ENCODE measurements at regions not wholly inside any gene's neighbourhood (a gene's known extent, or its start where the extent isn't known, plus 50 kb on each side); places are given as distances from the start of the nearest gene placed in this dataset.
"Not testable (repeated sequence)": the region's sequence is repeated elsewhere in the genome, so short reads cannot be mapped to it uniquely, and the experiment has no call there.

GRCh38 chr1:192880231-192880630, 71.4 kb downstream of the RGS2 start:
- H3K36me3 ChIP-seq (ENCODE audit: control insufficient read depth, insufficient read depth, low read length), result no peaks in the 10 kb centered on the region
- H3K27ac ChIP-seq (ENCODE audit: insufficient read depth, low read depth, low read length, poor library complexity, severe bottlenecking), result no peak overlapping the region
- no peaks in the 10 kb centered on the region for H3K4me1 ChIP-seq (ENCODE audit: control insufficient read depth, insufficient read depth, low read length)
- 93 to 100% methylated on average over 1 of the region's 1 CpG for WGBS, 2 experiments
- no peaks in the 10 kb centered on the region for H3K9me3 ChIP-seq (ENCODE audit: control insufficient read depth, low read length)
- no peaks in the 10 kb centered on the region for H3K27me3 ChIP-seq (ENCODE audit: control insufficient read depth, insufficient read depth, low read length, poor library complexity, severe bottlenecking)
- no peak overlapping the region for H3K4me3 ChIP-seq (ENCODE audit: insufficient read depth, low read depth, low read length)

GRCh38 chr1:192884241-192884640, 75.4 kb downstream of the RGS2 start:
- no peaks in the 10 kb centered on the region for H3K9me3 ChIP-seq (ENCODE audit: control insufficient read depth, low read length)
- no peak overlapping the region for H3K4me3 ChIP-seq (ENCODE audit: insufficient read depth, low read depth, low read length)
- H3K27me3 ChIP-seq (ENCODE audit: control insufficient read depth, insufficient read depth, low read length, poor library complexity, severe bottlenecking), result no peaks in the 10 kb centered on the region
- no peaks in the 10 kb centered on the region for H3K36me3 ChIP-seq (ENCODE audit: control insufficient read depth, insufficient read depth, low read length)
- H3K27ac ChIP-seq (ENCODE audit: insufficient read depth, low read depth, low read length, poor library complexity, severe bottlenecking), result no peak overlapping the region
- WGBS, 2 experiments, result 91 to 97% methylated on average over 4 to 5 of the region's 5 CpGs
- no peaks in the 10 kb centered on the region for H3K4me1 ChIP-seq (ENCODE audit: control insufficient read depth, insufficient read depth, low read length)

GRCh38 chr1:192885387-192885786, 76.5 kb downstream of the RGS2 start:
- H3K36me3 ChIP-seq (ENCODE audit: control insufficient read depth, insufficient read depth, low read length); H3K27me3 ChIP-seq (ENCODE audit: control insufficient read depth, insufficient read depth, low read length, poor library complexity, severe bottlenecking); H3K4me3 ChIP-seq (ENCODE audit: insufficient read depth, low read depth, low read length); H3K27ac ChIP-seq (ENCODE audit: insufficient read depth, low read depth, low read length, poor library complexity, severe bottlenecking); H3K4me1 ChIP-seq (ENCODE audit: control insufficient read depth, insufficient read depth, low read length); H3K9me3 ChIP-seq (ENCODE audit: control insufficient read depth, low read length): not testable (repeated sequence)
- WGBS, 2 experiments, result 95 to 97% methylated on average over 3 of the region's 3 CpGs

- 67 to 71% methylated on average over 4 of the region's 4 CpGs for WGBS, 2 experiments
- Histone ChIP-seq H3K27me3 (ENCODE audit: control insufficient read depth, insufficient read depth, low read length, poor library complexity, severe bottlenecking) (no peaks in the 10 kb centered on the region), H3K9me3 (ENCODE audit: control insufficient read depth, low read length) (no peaks in the 10 kb centered on the region), H3K4me3 (ENCODE audit: insufficient read depth, low read depth, low read length) (no peak overlapping the region), H3K4me1 (ENCODE audit: control insufficient read depth, insufficient read depth, low read length) (no peaks in the 10 kb centered on the region), H3K36me3 (ENCODE audit: control insufficient read depth, insufficient read depth, low read length) (no peaks in the 10 kb centered on the region), H3K27ac (ENCODE audit: insufficient read depth, low read depth, low read length, poor library complexity, severe bottlenecking) (no peak overlapping the region)
These were observed 78.6 kb downstream of the RGS2 start for GRCh38 chr1:192887426-192887825.

- H3K4me1 ChIP-seq (ENCODE audit: control insufficient read depth, insufficient read depth, low read length), result no peaks in the 10 kb centered on the region
- 64 to 67% methylated on average over 3 of the region's 3 CpGs for WGBS, 2 experiments
- no peak overlapping the region for H3K4me3 ChIP-seq (ENCODE audit: insufficient read depth, low read depth, low read length)
- H3K27ac ChIP-seq (ENCODE audit: insufficient read depth, low read depth, low read length, poor library complexity, severe bottlenecking), result no peak overlapping the region
- no peaks in the 10 kb centered on the region for H3K36me3 ChIP-seq (ENCODE audit: control insufficient read depth, insufficient read depth, low read length)
- H3K9me3 ChIP-seq (ENCODE audit: control insufficient read depth, low read length), result no peaks in the 10 kb centered on the region
- no peaks in the 10 kb centered on the region for H3K27me3 ChIP-seq (ENCODE audit: control insufficient read depth, insufficient read depth, low read length, poor library complexity, severe bottlenecking)
These were observed 79.7 kb downstream of the RGS2 start for GRCh38 chr1:192888574-192888973.

- H3K27me3 ChIP-seq (ENCODE audit: control insufficient read depth, insufficient read depth, low read length, poor library complexity, severe bottlenecking), result no peaks in the 10 kb centered on the region
- H3K27ac ChIP-seq (ENCODE audit: insufficient read depth, low read depth, low read length, poor library complexity, severe bottlenecking), result no peak overlapping the region
- H3K9me3 ChIP-seq (ENCODE audit: control insufficient read depth, low read length), result no peaks in the 10 kb centered on the region
- H3K4me3 ChIP-seq (ENCODE audit: insufficient read depth, low read depth, low read length), result no peak overlapping the region
- no peaks in the 10 kb centered on the region for H3K36me3 ChIP-seq (ENCODE audit: control insufficient read depth, insufficient read depth, low read length)
- WGBS, 2 experiments, result 97 to 100% methylated on average over 2 to 4 of the region's 4 CpGs
- no peaks in the 10 kb centered on the region for H3K4me1 ChIP-seq (ENCODE audit: control insufficient read depth, insufficient read depth, low read length)
These were observed 80.2 kb downstream of the RGS2 start for GRCh38 chr1:192889082-192889481.

GRCh38 chr1:192890134-192890533, 81.3 kb downstream of the RGS2 start:
- H3K9me3 ChIP-seq (ENCODE audit: control insufficient read depth, low read length), result no peaks in the 10 kb centered on the region
- no peak overlapping the region for H3K4me3 ChIP-seq (ENCODE audit: insufficient read depth, low read depth, low read length)
- H3K36me3 ChIP-seq (ENCODE audit: control insufficient read depth, insufficient read depth, low read length), result no peaks in the 10 kb centered on the region
- no peaks in the 10 kb centered on the region for H3K27me3 ChIP-seq (ENCODE audit: control insufficient read depth, insufficient read depth, low read length, poor library complexity, severe bottlenecking)
- H3K4me1 ChIP-seq (ENCODE audit: control insufficient read depth, insufficient read depth, low read length), result no peaks in the 10 kb centered on the region
- 95 to 96% methylated on average over 3 of the region's 3 CpGs for WGBS, 2 experiments
- H3K27ac ChIP-seq (ENCODE audit: insufficient read depth, low read depth, low read length, poor library complexity, severe bottlenecking), result no peak overlapping the region

GRCh38 chr1:192892934-192893333, 84.1 kb downstream of the RGS2 start:
- no peaks in the 10 kb centered on the region for H3K4me1 ChIP-seq (ENCODE audit: control insufficient read depth, insufficient read depth, low read length)
- 0% methylated on average over 1 of the region's 1 CpG; no CpG with 5 or more reads in 1 of the 2 experiments for WGBS, 2 experiments
- no peak overlapping the region for H3K4me3 ChIP-seq (ENCODE audit: insufficient read depth, low read depth, low read length)
- H3K27ac ChIP-seq (ENCODE audit: insufficient read depth, low read depth, low read length, poor library complexity, severe bottlenecking), result no peak overlapping the region
- no peaks in the 10 kb centered on the region for H3K9me3 ChIP-seq (ENCODE audit: control insufficient read depth, low read length)
- no peaks in the 10 kb centered on the region for H3K27me3 ChIP-seq (ENCODE audit: control insufficient read depth, insufficient read depth, low read length, poor library complexity, severe bottlenecking)
- H3K36me3 ChIP-seq (ENCODE audit: control insufficient read depth, insufficient read depth, low read length), result no peaks in the 10 kb centered on the region

- not testable (repeated sequence) for H3K4me1 ChIP-seq (ENCODE audit: control insufficient read depth, insufficient read depth, low read length); H3K36me3 ChIP-seq (ENCODE audit: control insufficient read depth, insufficient read depth, low read length); H3K4me3 ChIP-seq (ENCODE audit: insufficient read depth, low read depth, low read length); H3K27ac ChIP-seq (ENCODE audit: insufficient read depth, low read depth, low read length, poor library complexity, severe bottlenecking); H3K9me3 ChIP-seq (ENCODE audit: control insufficient read depth, low read length); H3K27me3 ChIP-seq (ENCODE audit: control insufficient read depth, insufficient read depth, low read length, poor library complexity, severe bottlenecking)
- WGBS, 2 experiments, result 90% methylated on average over 10 of the region's 10 CpGs
These were observed 86.6 kb downstream of the RGS2 start for GRCh38 chr1:192895487-192895886.

GRCh38 chr1:192896376-192896775, 87.5 kb downstream of the RGS2 start:
- no peaks in the 10 kb centered on the region for H3K27me3 ChIP-seq (ENCODE audit: control insufficient read depth, insufficient read depth, low read length, poor library complexity, severe bottlenecking)
- no peaks in the 10 kb centered on the region for H3K4me1 ChIP-seq (ENCODE audit: control insufficient read depth, insufficient read depth, low read length)
- H3K36me3 ChIP-seq (ENCODE audit: control insufficient read depth, insufficient read depth, low read length), result no peaks in the 10 kb centered on the region
- H3K9me3 ChIP-seq (ENCODE audit: control insufficient read depth, low read length), result no peaks in the 10 kb centered on the region
- no peak overlapping the region for H3K4me3 ChIP-seq (ENCODE audit: insufficient read depth, low read depth, low read length)
- H3K27ac ChIP-seq (ENCODE audit: insufficient read depth, low read depth, low read length, poor library complexity, severe bottlenecking), result no peak overlapping the region

GRCh38 chr1:192901500-192901899, 92.7 kb downstream of the RGS2 start:
- 86 to 90% methylated on average over 1 of the region's 1 CpG for WGBS, 2 experiments
- Histone ChIP-seq H3K36me3 (ENCODE audit: control insufficient read depth, insufficient read depth, low read length) (no peaks in the 10 kb centered on the region), H3K27ac (ENCODE audit: insufficient read depth, low read depth, low read length, poor library complexity, severe bottlenecking) (no peak overlapping the region), H3K9me3 (ENCODE audit: control insufficient read depth, low read length) (no peaks in the 10 kb centered on the region), H3K27me3 (ENCODE audit: control insufficient read depth, insufficient read depth, low read length, poor library complexity, severe bottlenecking) (no peaks in the 10 kb centered on the region), H3K4me3 (ENCODE audit: insufficient read depth, low read depth, low read length) (no peak overlapping the region), H3K4me1 (ENCODE audit: control insufficient read depth, insufficient read depth, low read length) (no peaks in the 10 kb centered on the region)

Measured in ectodermal cell (in vitro differentiated cells).